ENCODE measurements at regions not wholly inside any gene's neighbourhood (a gene's known extent, or its start where the extent isn't known, plus 50 kb on each side); places are given as distances from the start of the nearest gene placed in this dataset.
"Not testable (repeated sequence)": the region's sequence is repeated elsewhere in the genome, so short reads cannot be mapped to it uniquely, and the experiment has no call there.

DNA sequence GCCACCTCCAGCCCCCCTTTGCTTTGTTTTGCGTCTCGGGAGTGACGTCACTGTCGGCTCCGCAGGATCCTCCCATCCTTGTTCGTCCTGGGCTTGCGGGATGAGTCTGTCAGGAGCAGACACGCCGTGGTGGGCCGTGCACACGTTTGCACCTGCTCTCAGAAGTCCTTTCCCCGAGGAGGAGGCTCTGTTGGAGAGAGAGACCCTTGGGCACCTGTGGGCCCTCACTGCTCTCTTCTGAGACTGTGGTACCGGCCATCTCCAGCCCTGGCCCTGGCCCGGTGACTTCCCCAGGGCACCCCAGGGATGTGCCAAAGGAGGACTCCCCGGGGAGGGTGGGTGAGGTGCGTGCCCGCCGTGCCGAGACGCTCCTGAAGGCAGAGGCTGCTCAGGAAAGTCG lies 76.1 kb upstream of the PPP2R3B start:
- no peak overlapping the region for H3K27ac ChIP-seq (ENCODE audit: low read depth, low read length)
- no peak overlapping the region for H3K4me2 ChIP-seq (ENCODE audit: insufficient read depth, low read length)
- H3K27me3 ChIP-seq (ENCODE audit: insufficient read depth, low read length) = no peaks in the 10 kb centered on the region
- TF ChIP-seq, protein P1, sequence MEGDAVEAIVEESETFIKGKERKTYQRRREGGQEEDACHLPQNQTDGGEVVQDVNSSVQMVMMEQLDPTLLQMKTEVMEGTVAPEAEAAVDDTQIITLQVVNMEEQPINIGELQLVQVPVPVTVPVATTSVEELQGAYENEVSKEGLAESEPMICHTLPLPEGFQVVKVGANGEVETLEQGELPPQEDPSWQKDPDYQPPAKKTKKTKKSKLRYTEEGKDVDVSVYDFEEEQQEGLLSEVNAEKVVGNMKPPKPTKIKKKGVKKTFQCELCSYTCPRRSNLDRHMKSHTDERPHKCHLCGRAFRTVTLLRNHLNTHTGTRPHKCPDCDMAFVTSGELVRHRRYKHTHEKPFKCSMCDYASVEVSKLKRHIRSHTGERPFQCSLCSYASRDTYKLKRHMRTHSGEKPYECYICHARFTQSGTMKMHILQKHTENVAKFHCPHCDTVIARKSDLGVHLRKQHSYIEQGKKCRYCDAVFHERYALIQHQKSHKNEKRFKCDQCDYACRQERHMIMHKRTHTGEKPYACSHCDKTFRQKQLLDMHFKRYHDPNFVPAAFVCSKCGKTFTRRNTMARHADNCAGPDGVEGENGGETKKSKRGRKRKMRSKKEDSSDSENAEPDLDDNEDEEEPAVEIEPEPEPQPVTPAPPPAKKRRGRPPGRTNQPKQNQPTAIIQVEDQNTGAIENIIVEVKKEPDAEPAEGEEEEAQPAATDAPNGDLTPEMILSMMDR (IDR thresholded peaks at IDR 0.05; ENCODE audit: extremely low read depth, low read depth, low read length) = no peak
- H4K20me1 ChIP-seq (ENCODE audit: insufficient read depth, low read length) = no peaks in the 10 kb centered on the region
- no peak overlapping the region for H3K4me3 ChIP-seq (ENCODE audit: insufficient read depth, low read length)
- H3K4me1 ChIP-seq (ENCODE audit: insufficient read depth, low read length) = no peaks in the 10 kb centered on the region
- H3K9me3 ChIP-seq (ENCODE audit: low read depth, low read length) = no peaks in the 10 kb centered on the region
- H3K79me2 ChIP-seq (ENCODE audit: insufficient read depth, low read length) = no peaks in the 10 kb centered on the region
- no peaks in the 10 kb centered on the region for H3K36me3 ChIP-seq (ENCODE audit: insufficient read depth, low read length)
- H2AFZ ChIP-seq (ENCODE audit: low read length) = no peak overlapping the region
- no peak for DNase-seq (ENCODE audit: insufficient read length, low spot score, missing footprints)

DNA sequence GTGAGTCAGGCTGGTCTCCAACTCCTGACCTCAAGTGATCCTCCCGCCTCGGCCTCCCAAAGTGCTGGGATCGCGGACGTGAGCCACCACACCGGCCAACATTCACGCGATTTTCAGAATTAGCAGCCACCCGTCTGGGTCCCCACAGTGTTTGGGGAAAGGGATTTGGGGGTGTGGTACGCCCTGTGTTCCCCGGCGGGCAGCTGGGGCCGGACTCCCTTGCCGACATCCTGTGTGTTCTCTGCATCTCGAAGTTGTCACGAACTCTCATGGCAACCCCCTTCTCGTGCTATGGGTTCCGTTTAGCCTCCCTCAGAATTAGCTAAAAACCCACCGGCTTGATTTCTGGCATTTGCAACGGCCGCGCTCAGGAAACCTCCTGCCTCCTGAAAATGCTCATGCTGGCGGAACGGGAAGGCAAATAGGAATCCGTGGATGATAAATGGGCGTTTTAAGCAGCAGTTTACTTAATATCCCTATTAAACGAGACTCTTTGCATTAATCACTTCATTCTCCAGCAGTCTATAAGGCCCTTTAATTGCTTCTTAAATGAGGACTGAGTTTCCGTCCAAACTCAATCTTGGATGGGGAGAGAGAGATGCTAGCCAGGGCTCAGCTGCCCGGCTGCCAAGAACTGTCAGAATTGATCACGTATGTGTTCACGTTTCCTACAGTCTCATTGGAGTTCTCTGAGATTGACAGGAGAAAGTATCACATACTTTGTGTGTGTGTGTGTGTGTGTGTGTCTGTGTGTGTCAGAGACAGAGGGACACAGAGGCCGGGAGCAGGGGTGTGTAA lies 78.9 kb upstream of the PPP2R3B start:
- Histone ChIP-seq H3K4me3 (ENCODE audit: insufficient read depth, low read length) (no peak overlapping the region), H3K79me2 (ENCODE audit: insufficient read depth, low read length) (no peaks in the 10 kb centered on the region), H3K4me2 (ENCODE audit: insufficient read depth, low read length) (no peak overlapping the region), H4K20me1 (ENCODE audit: insufficient read depth, low read length) (no peaks in the 10 kb centered on the region), H3K27me3 (ENCODE audit: insufficient read depth, low read length) (no peaks in the 10 kb centered on the region), H3K4me1 (ENCODE audit: insufficient read depth, low read length) (no peaks in the 10 kb centered on the region), H3K27ac (ENCODE audit: low read depth, low read length) (no peak overlapping the region), H3K36me3 (ENCODE audit: insufficient read depth, low read length) (no peaks in the 10 kb centered on the region), H3K9me3 (ENCODE audit: low read depth, low read length) (no peaks in the 10 kb centered on the region), H2AFZ (ENCODE audit: low read length) (no peak overlapping the region)
- TF ChIP-seq, protein P1 (IDR thresholded peaks at IDR 0.05; ENCODE audit: extremely low read depth, low read depth, low read length) = no peak
- DNase-seq (ENCODE audit: insufficient read length, low spot score, missing footprints) = peak; percentile 85

DNA sequence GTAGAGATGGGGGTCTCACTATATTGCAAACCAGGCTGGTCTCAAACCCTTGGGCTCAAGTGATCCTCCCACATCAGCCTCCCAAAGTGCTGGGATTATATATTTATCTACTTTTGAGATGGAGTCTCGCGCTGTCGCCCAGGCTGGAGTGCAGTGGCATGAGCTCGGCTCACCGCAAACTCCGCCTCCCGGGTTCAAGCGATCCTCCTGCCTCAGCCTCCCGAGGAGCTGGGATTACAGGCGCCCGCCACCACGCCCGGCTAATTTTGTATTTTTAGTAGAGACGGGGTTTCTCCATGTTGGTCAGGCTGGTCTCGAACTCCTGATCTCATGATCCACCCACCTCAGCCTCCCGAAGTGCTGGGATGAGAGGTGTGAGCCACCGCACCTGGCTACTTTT lies 80.1 kb upstream of the PPP2R3B start:
- not testable (repeated sequence) for H4K20me1 ChIP-seq (ENCODE audit: insufficient read depth, low read length); H3K4me1 ChIP-seq (ENCODE audit: insufficient read depth, low read length); H3K9me3 ChIP-seq (ENCODE audit: low read depth, low read length); H3K36me3 ChIP-seq (ENCODE audit: insufficient read depth, low read length); H3K79me2 ChIP-seq (ENCODE audit: insufficient read depth, low read length); H3K27ac ChIP-seq (ENCODE audit: low read depth, low read length); H3K4me3 ChIP-seq (ENCODE audit: insufficient read depth, low read length); H3K4me2 ChIP-seq (ENCODE audit: insufficient read depth, low read length); H3K27me3 ChIP-seq (ENCODE audit: insufficient read depth, low read length); H2AFZ ChIP-seq (ENCODE audit: low read length); DNase-seq (ENCODE audit: insufficient read length, low spot score, missing footprints)

DNA sequence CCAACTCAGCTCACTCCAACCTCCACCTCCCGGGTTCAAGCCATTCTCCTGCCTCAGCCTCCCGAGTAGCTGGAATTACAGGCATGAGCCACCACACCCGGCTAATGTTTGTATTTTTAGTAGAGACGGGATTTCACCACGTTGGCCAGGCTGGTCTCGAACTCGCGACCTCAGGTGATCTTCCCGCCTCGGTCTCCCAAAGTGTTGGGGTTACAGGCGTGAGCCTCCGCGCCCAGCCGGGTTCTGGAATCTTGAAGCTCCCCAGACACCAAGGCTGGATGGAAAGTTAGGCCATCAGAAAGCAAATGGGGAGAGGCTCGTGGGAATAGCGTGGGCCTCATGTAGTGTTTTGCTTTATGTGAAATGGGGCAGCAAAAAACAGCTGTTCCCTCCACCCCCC lies 81.0 kb upstream of the PPP2R3B start:
- H3K4me2 ChIP-seq (ENCODE audit: insufficient read depth, low read length); H3K36me3 ChIP-seq (ENCODE audit: insufficient read depth, low read length); H4K20me1 ChIP-seq (ENCODE audit: insufficient read depth, low read length); H3K4me3 ChIP-seq (ENCODE audit: insufficient read depth, low read length); H3K9me3 ChIP-seq (ENCODE audit: low read depth, low read length); H2AFZ ChIP-seq (ENCODE audit: low read length); DNase-seq (ENCODE audit: insufficient read length, low spot score, missing footprints); H3K4me1 ChIP-seq (ENCODE audit: insufficient read depth, low read length); H3K27me3 ChIP-seq (ENCODE audit: insufficient read depth, low read length); H3K27ac ChIP-seq (ENCODE audit: low read depth, low read length); H3K79me2 ChIP-seq (ENCODE audit: insufficient read depth, low read length): not testable (repeated sequence)

DNA sequence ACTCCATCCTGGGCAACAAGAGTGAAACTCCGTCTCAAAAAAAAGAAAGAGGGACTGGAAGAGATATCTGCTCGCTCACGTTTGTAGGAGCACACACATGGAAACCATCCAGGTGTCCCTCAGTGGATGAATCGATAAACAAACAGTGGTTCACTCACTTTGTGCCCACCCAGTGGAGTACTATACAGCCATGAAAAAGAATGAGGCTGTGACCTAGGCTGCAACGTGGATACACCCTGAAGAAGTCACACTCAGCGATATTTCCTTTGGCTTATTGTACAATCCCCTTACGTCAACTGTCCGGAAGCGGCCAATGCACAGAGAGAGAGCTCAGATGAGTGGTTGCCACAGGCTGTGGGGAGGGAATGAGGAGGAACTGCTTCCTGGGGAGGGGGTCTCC lies 82.3 kb upstream of the PPP2R3B start:
- no peaks in the 10 kb centered on the region for H3K27me3 ChIP-seq (ENCODE audit: insufficient read depth, low read length)
- no peaks in the 10 kb centered on the region for H4K20me1 ChIP-seq (ENCODE audit: insufficient read depth, low read length)
- no peaks in the 10 kb centered on the region for H3K36me3 ChIP-seq (ENCODE audit: insufficient read depth, low read length)
- H3K4me1 ChIP-seq (ENCODE audit: insufficient read depth, low read length) = no peaks in the 10 kb centered on the region
- no peak overlapping the region for H3K4me2 ChIP-seq (ENCODE audit: insufficient read depth, low read length)
- H3K4me3 ChIP-seq (ENCODE audit: insufficient read depth, low read length) = no peak overlapping the region
- no peaks in the 10 kb centered on the region for H3K79me2 ChIP-seq (ENCODE audit: insufficient read depth, low read length)
- TF ChIP-seq, protein P1 (IDR thresholded peaks at IDR 0.05; ENCODE audit: extremely low read depth, low read depth, low read length) = no peak
- H2AFZ ChIP-seq (ENCODE audit: low read length) = no peak overlapping the region
- no peaks in the 10 kb centered on the region for H3K9me3 ChIP-seq (ENCODE audit: low read depth, low read length)
- peak; percentile 25 for DNase-seq (ENCODE audit: insufficient read length, low spot score, missing footprints)
- H3K27ac ChIP-seq (ENCODE audit: low read depth, low read length) = no peak overlapping the region
